Spleen (tissue), 11 donors: ENCODE measurements at regions not wholly inside any gene's neighbourhood (a gene's known extent, or its start where the extent isn't known, plus 50 kb on each side); places are given as distances from the start of the nearest gene placed in this dataset.
A peak's percentile ranks its signal among the peaks of the same experiment; 100 is the strongest.

Experiments
- DNase-seq: peaks from one replicate; pipeline ENCODE4 v3.0.0-alpha.2; 2020
- H3K27ac ChIP-seq, 8 donors: fragments of 200-600 bp; sonication (generic) in 7 of 8; 1 replicate in 4 of 8; 2 replicates in 4 of 8; pipeline versions ENCODE4 v1.5.0 to v1.8.0; 2016 to 2021; ENCODE audit warnings: inconsistent platforms in 4 of 8, mild to moderate bottlenecking in 4 of 8, moderate library complexity in 1 of 8
- H3K27me3 ChIP-seq, 7 donors: fragments of 200-600 bp; sonication (generic) in 6 of 7; replicated peaks in 1 of 7; 1 replicate in 4 of 7; 2 replicates in 3 of 7; pipeline versions ENCODE4 v1.5.0 to v1.8.0; 2016 to 2021; ENCODE audit warnings: inconsistent platforms in 3 of 7, mild to moderate bottlenecking in 1 of 7
- H3K36me3 ChIP-seq, 6 donors: fragments of 200-600 bp; sonication (generic) in 5 of 6; 1 replicate in 4 of 6; 2 replicates in 2 of 6; pipeline versions ENCODE4 v1.5.0 to v1.8.0; 2016 to 2021; ENCODE audit warnings: inconsistent platforms in 2 of 6
- H3K4me1 ChIP-seq, 6 donors: fragments of 200-600 bp; sonication (generic) in 5 of 6; 1 replicate in 3 of 6; 2 replicates in 3 of 6; pipeline versions ENCODE4 v1.5.0 to v1.8.0; 2016 to 2021; ENCODE audit warnings: inconsistent platforms in 3 of 6
- H3K4me3 ChIP-seq, 8 donors: fragments of 200-600 bp; sonication (generic) in 7 of 8; 1 replicate in 4 of 8; 2 replicates in 4 of 8; pipeline versions ENCODE4 v1.5.0 to v1.8.0; 2016 to 2021; ENCODE audit warnings: inconsistent platforms in 4 of 8, mild to moderate bottlenecking in 4 of 8, moderate library complexity in 2 of 8
- H3K9me3 ChIP-seq, 8 donors: fragments of 200-600 bp; sonication (generic) in 7 of 8; 1 replicate in 4 of 8; 2 replicates in 4 of 8; pipeline versions ENCODE4 v1.5.0 to v1.8.0; 2016 to 2021; ENCODE audit warnings: inconsistent platforms in 4 of 8
- POLR2A ChIP-seq, 3 donors: fragments of 450-650 bp; IDR thresholded peaks; one replicate each; pipeline ENCODE4 v1.5.1; 2017; ENCODE audit warnings: antibody characterized with exemption in 3 of 3, mild to moderate bottlenecking in 1 of 3
- POLR2AphosphoS5 ChIP-seq, 3 donors: sonication (generic); formaldehyde crosslinking; IDR thresholded peaks; one replicate each; pipeline ENCODE4 v1.5.1; 2017; ENCODE audit warnings: antibody characterized with exemption in 3 of 3
- WGBS, 5 donors: extraction: QIAGEN DNeasy Blood & Tissue Kit in 3 of 5; methylation state at CpG; one replicate each; pipeline versions ENCODE4 v1.1.5 to v1.1.7; 2013 to 2018; 5-methylcytosine and 5-hydroxymethylcytosine counted together
- intact Hi-C: fragments of 100-400 bp; cut with DNase I; formaldehyde crosslinking; loops from one replicate; pipeline ENCODE4 v1.15.0; 2023; ENCODE audit warnings: low total_unique reads
- TF ChIP-seq, protein P1 (sequence below), 11 experiments: fragments of 200-600 bp in 7 of 11; fragments of 450-650 bp in 4 of 11; sonication (generic) in 4 of 11; IDR thresholded peaks in 8 of 11; conservative IDR thresholded peaks in 3 of 11; 1 replicate in 7 of 11; 2 replicates in 4 of 11; pipeline versions ENCODE4 v1.4.0 to v1.8.0; 2016 to 2021; ENCODE audit warnings: antibody characterized with exemption in 11 of 11, inconsistent platforms in 4 of 11, mild to moderate bottlenecking in 1 of 11
- donor health status: healthy with polysubstance abuse.
- donor health status: DM: no; HTN: no; CAD: no; lungs with moderate emphysema.
- donor health status: DM: no; HTN: no; CAD: no.
- donor health status: Bipolar disorder and iron deficiency.
- donor health status: healthy.
- donor health status: DM: no; HTN: no; CAD: no.
- donor health status: DM: yes; HTN: yes; CAD: no.

DNA sequence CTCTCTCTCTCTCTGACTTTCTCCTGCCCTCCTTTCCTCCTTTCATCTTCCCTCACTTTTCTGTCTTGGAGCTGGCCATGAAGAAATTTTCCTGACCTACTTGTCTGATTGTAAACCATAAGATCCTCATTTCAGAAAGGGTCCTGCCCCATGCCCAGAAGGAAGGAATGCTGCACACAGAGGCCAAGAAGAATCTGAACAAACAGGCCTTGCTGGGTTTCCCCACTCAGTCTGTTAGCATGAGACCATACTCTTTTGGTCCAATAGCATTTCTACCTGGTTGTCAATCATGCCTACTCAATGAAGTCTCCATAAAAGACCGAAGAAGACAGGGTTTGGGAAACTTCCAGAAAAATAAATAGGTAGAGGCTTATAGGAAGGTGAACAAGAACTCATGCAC, 128.7 kb downstream of the MAB21L3 start:
- Histone ChIP-seq H3K9me3 (no peaks in the 10 kb centered on the region), H3K27ac (no peak overlapping the region), H3K36me3 (no peaks in the 10 kb centered on the region), H3K4me3 (no peak overlapping the region), H3K27me3 (no peaks in the 10 kb centered on the region), H3K4me1 (peaks cover 0 to 10% (median 0%) of the 10 kb centered on the region in 6 donors)
- intact Hi-C loops, result no loop called here
- DNase-seq, result no peak
- no peak for TF ChIP-seq POLR2AphosphoS5 (IDR thresholded peaks at IDR 0.05)
- TF ChIP-seq, protein P1, sequence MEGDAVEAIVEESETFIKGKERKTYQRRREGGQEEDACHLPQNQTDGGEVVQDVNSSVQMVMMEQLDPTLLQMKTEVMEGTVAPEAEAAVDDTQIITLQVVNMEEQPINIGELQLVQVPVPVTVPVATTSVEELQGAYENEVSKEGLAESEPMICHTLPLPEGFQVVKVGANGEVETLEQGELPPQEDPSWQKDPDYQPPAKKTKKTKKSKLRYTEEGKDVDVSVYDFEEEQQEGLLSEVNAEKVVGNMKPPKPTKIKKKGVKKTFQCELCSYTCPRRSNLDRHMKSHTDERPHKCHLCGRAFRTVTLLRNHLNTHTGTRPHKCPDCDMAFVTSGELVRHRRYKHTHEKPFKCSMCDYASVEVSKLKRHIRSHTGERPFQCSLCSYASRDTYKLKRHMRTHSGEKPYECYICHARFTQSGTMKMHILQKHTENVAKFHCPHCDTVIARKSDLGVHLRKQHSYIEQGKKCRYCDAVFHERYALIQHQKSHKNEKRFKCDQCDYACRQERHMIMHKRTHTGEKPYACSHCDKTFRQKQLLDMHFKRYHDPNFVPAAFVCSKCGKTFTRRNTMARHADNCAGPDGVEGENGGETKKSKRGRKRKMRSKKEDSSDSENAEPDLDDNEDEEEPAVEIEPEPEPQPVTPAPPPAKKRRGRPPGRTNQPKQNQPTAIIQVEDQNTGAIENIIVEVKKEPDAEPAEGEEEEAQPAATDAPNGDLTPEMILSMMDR (IDR thresholded peaks at IDR 0.05 in 8 of 11, conservative IDR thresholded peaks at IDR 0.05 in 3 of 11), result no peak
- no peak for TF ChIP-seq POLR2A (IDR thresholded peaks at IDR 0.05)
- WGBS, 5 donors, result 74 to 93% (median 86%) methylated on average over 1 of the region's 1 CpG

DNA sequence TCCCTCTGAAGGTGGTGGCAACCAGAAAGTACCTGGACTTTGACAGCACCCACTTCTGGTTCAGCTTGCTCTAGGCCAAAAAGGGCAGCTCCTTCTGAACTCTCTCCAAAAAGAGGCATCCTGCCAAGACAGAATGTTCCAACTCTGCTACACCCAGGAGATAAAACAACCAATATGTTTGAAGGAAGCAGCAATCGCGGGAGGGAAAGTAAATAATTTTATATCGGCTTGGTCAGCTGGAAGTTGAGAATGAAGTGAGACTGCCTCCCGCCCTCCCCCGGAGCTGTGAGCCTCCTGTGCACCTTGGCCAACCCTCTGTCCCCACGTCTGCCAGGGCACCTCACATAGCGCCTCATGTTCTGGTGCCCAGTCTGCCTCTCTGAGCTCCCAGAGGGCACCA, 130.3 kb upstream of the ATP1A1 start:
- no peak for TF ChIP-seq POLR2AphosphoS5 (IDR thresholded peaks at IDR 0.05)
- TF ChIP-seq POLR2A (IDR thresholded peaks at IDR 0.05), result no peak
- TF ChIP-seq, protein P1 (IDR thresholded peaks at IDR 0.05 in 8 of 11, conservative IDR thresholded peaks at IDR 0.05 in 3 of 11), result no peak
- no peak overlapping the region for H3K27ac ChIP-seq
- intact Hi-C loops, result no loop called here

DNA sequence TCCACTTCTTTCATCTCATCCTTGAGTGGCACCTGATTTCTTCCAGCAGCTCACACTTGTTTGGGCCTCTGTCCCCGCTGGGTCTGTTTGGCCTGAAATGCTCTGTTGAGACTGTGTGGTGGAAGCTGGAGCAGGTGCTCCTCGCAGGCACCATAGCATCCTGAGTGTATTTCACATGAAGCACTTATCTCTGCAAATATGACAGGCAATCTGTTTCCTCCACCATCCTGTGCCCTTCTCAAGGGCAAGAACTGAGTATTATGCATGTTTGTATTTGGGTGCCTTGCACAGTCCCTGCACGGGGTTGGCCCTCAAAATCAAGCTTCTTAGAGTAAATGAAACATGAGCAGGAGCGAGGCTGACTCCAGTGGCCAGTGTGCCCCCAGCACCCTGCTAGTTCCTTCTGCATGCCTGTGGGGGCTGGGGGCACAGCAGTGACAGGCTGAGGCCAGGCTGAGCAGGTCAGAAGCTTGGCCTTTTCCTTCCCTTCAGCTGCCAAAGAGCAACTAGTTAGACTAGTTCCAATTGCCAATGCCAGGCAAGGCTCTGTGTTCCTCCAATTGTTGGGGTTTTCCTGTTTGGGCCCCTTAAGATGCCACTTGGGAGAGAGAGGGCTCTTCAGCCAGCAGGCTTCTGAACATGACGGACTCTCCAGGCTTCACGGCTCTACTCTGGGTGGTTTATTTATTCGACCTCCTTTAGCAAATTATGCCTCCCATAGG, 129.6 kb upstream of the ATP1A1 start:
- intact Hi-C loops, result no loop called here
- H3K4me1 ChIP-seq, result peaks cover 0 to 10% (median 0%) of the 10 kb centered on the region in 6 donors
- DNase-seq, result no peak
- H3K27ac ChIP-seq, result peak overlapping the region in 2 of 8 donors; percentile 11 to 36
- H3K36me3 ChIP-seq, result no peaks in the 10 kb centered on the region
- no peak overlapping the region for H3K4me3 ChIP-seq
- WGBS, 5 donors, result 36 to 50% (median 42%) methylated on average over 7 of the region's 7 CpGs
- H3K9me3 ChIP-seq, result no peaks in the 10 kb centered on the region
- no peaks in the 10 kb centered on the region for H3K27me3 ChIP-seq
- TF ChIP-seq, protein P1 (IDR thresholded peaks at IDR 0.05 in 8 of 11, conservative IDR thresholded peaks at IDR 0.05 in 3 of 11), result no peak
- TF ChIP-seq POLR2AphosphoS5 (IDR thresholded peaks at IDR 0.05) (peak in 1 of 3 donors; percentile 51), POLR2A (IDR thresholded peaks at IDR 0.05) (no peak)

More for the DNA sequence above, 130.3 kb upstream of the ATP1A1 start:
- Histone ChIP-seq H3K9me3 (no peaks in the 10 kb centered on the region), H3K27me3 (no peaks in the 10 kb centered on the region), H3K36me3 (no peaks in the 10 kb centered on the region), H3K4me3 (no peak overlapping the region), H3K4me1 (peaks cover 0 to 10% (median 0%) of the 10 kb centered on the region in 6 donors)
- no peak for DNase-seq
- 82 to 91% (median 86%) methylated on average over 7 of the region's 7 CpGs for WGBS, 5 donors

DNA sequence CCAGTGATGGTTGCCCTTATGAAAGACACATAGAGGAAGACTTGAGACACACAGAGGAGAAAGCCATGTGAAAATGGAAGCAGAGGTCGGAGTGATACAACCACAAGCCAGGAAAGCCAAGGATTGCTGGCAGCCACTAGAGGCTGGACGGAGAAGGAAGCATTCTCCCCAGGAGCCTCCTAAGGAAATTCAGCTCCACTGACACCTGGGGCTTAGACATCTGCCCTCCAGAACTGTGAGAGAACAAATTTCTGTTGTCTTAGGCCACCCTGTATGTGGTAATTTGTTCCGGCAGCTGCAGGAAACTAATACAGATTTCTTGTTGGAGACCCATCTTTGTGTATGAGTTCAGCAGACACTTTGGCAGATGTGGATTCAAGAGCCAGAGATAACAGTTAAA, 126.9 kb upstream of the ATP1A1 start:
- Histone ChIP-seq H3K27me3 (no peaks in the 10 kb centered on the region), H3K9me3 (no peaks in the 10 kb centered on the region), H3K4me3 (no peak overlapping the region), H3K36me3 (no peaks in the 10 kb centered on the region), H3K4me1 (peaks cover 0 to 10% (median 0%) of the 10 kb centered on the region in 6 donors), H3K27ac (no peak overlapping the region)
- intact Hi-C loops, result no loop called here
- TF ChIP-seq POLR2A (IDR thresholded peaks at IDR 0.05) (no peak), POLR2AphosphoS5 (IDR thresholded peaks at IDR 0.05) (no peak)
- TF ChIP-seq, protein P1 (IDR thresholded peaks at IDR 0.05 in 8 of 11, conservative IDR thresholded peaks at IDR 0.05 in 3 of 11), result no peak
- 69 to 95% (median 88%) methylated on average over 3 of the region's 3 CpGs for WGBS, 5 donors
- DNase-seq, result no peak
